Neural progenitor cell (in vitro differentiated cells): ENCODE measurements at regions not wholly inside any gene's neighbourhood (a gene's known extent, or its start where the extent isn't known, plus 50 kb on each side); places are given as distances from the start of the nearest gene placed in this dataset.

ENCODE experiments used
- CTCF ChIP-seq: fragments of 200-600 bp; sonication (generic); IDR thresholded peaks from 2 replicates; pipeline ENCODE4 v1.5.1; 2017; ENCODE audit warnings: antibody characterized with exemption, mild to moderate bottlenecking
- EZH2 ChIP-seq: fragments of 200-600 bp; sonication (generic); IDR thresholded peaks from 2 replicates; pipeline ENCODE4 v1.6.1; 2017; ENCODE audit warnings: antibody characterized with exemption, mild to moderate bottlenecking, moderate library complexity
- EZH2phosphoT487 ChIP-seq: fragments of 200-600 bp; sonication (generic); IDR thresholded peaks from 2 replicates; pipeline ENCODE4 v1.6.1; 2017; ENCODE audit warnings: antibody characterized with exemption

- no peak for TF ChIP-seq CTCF
- no peak for TF ChIP-seq EZH2
- no peak for TF ChIP-seq EZH2phosphoT487
Observed at GRCh38 chr2:241945311-241945710, 75.8 kb downstream of the RTP5 start.
